Spleen (tissue), 7 donors: ENCODE measurements at regions not wholly inside any gene's neighbourhood (a gene's known extent, or its start where the extent isn't known, plus 50 kb on each side); places are given as distances from the start of the nearest gene placed in this dataset.

ENCODE experiments used
- CTCF ChIP-seq, 11 experiments: fragments of 200-600 bp in 7 of 11; fragments of 450-650 bp in 4 of 11; sonication (generic) in 4 of 11; IDR thresholded peaks in 8 of 11; conservative IDR thresholded peaks in 3 of 11; 1 replicate in 7 of 11; 2 replicates in 4 of 11; pipeline versions ENCODE4 v1.4.0 to v1.8.0; 2016 to 2021; ENCODE audit warnings: antibody characterized with exemption in 11 of 11, inconsistent platforms in 4 of 11, mild to moderate bottlenecking in 1 of 11
- POLR2A ChIP-seq, 3 donors: fragments of 450-650 bp; IDR thresholded peaks; one replicate each; pipeline ENCODE4 v1.5.1; 2017; ENCODE audit warnings: antibody characterized with exemption in 3 of 3, mild to moderate bottlenecking in 1 of 3
- donor health status: DM: no; HTN: no; CAD: no; lungs with moderate emphysema.
- donor health status: DM: no; HTN: no; CAD: no.
- donor health status: DM: no; HTN: no; CAD: no.

DNA sequence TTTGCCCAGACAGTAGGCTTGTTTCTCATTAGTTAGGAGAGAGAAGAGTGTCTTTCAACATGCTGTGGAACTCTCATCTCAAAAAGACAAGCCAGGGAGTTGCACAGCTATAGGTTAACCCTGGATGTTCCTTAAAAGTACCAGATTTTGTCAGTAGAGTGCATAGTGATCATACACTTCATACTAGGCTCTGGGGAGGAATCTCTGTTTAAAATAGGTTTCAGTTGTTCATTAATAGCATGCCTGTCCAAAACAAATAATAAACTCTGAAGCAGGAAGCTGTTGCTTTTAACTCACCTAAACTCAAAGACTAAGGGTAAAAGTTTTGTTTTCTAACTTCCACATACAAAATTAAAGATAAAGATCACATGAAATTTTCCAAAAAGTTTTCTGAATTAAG lies 1948.4 kb downstream of the C4orf33 start:
- no peak for TF ChIP-seq CTCF (IDR thresholded peaks at IDR 0.05 in 8 of 11, conservative IDR thresholded peaks at IDR 0.05 in 3 of 11)
- no peak for TF ChIP-seq POLR2A (IDR thresholded peaks at IDR 0.05)
